Cardiac fibroblast (primary cell): ENCODE measurements at regions not wholly inside any gene's neighbourhood (a gene's known extent, or its start where the extent isn't known, plus 50 kb on each side); places are given as distances from the start of the nearest gene placed in this dataset.

Experiments used
- DNase-seq, 2 donors: peaks; one replicate each; pipeline versions ENCODE4 v3.0.0 to v3.0.0-alpha.2; 2010; ENCODE audit warnings: low read depth in 2 of 2
- H3K4me3 ChIP-seq, 2 donors: replicated peaks in 1 of 2; 1 replicate in 1 of 2; 2 replicates in 1 of 2; pipeline ENCODE4 v1.5.1; 2011; ENCODE audit warnings: low read depth in 2 of 2, low read length in 2 of 2, mild to moderate bottlenecking in 2 of 2, moderate library complexity in 1 of 2
- CTCF ChIP-seq: IDR thresholded peaks from one replicate; pipeline ENCODE4 v1.5.1; 2011; ENCODE audit warnings: low read depth, mild to moderate bottlenecking, low read length, inconsistent platforms

GRCh38 chr3:26525013-26525412 is 97.6 kb upstream of the LRRC3B start:
- TF ChIP-seq CTCF: no peak
- no peak for DNase-seq
- no peak overlapping the region for H3K4me3 ChIP-seq

- no peak for DNase-seq
- TF ChIP-seq CTCF: no peak
- H3K4me3 ChIP-seq: no peak overlapping the region
These were observed 87.4 kb upstream of the LRRC3B start for GRCh38 chr3:26535151-26535550.

GRCh38 chr3:26536955-26537354 is 85.6 kb upstream of the LRRC3B start:
- TF ChIP-seq CTCF: no peak
- no peak for DNase-seq
- no peak overlapping the region for H3K4me3 ChIP-seq

GRCh38 chr3:26550413-26550812 is 72.2 kb upstream of the LRRC3B start:
- TF ChIP-seq CTCF: no peak
- DNase-seq: no peak
- H3K4me3 ChIP-seq: no peak overlapping the region

GRCh38 chr3:26556637-26557036 is 65.9 kb upstream of the LRRC3B start:
- TF ChIP-seq CTCF: no peak
- DNase-seq: no peak
- no peak overlapping the region for H3K4me3 ChIP-seq

- no peak for DNase-seq
- no peak for TF ChIP-seq CTCF
- H3K4me3 ChIP-seq: no peak overlapping the region
These were observed 64.3 kb upstream of the LRRC3B start for GRCh38 chr3:26558257-26558656.

- no peak for TF ChIP-seq CTCF
- H3K4me3 ChIP-seq: no peak overlapping the region
- DNase-seq: no peak
These were observed 63.3 kb upstream of the LRRC3B start for GRCh38 chr3:26559227-26559626.
